ENCODE measurements at regions not wholly inside any gene's neighbourhood (a gene's known extent, or its start where the extent isn't known, plus 50 kb on each side); places are given as distances from the start of the nearest gene placed in this dataset.
"Not testable (repeated sequence)": the region's sequence is repeated elsewhere in the genome, so short reads cannot be mapped to it uniquely, and the experiment has no call there.

GRCh38 chr5:145681216-145681615, 153.9 kb downstream of the PRELID2 start:
- H3K4me3 ChIP-seq (ENCODE audit: low read depth, low read length): no peak overlapping the region
- no peaks in the 10 kb centered on the region for H3K9me3 ChIP-seq (ENCODE audit: control insufficient read depth, insufficient read depth, low read length)
- H3K4me1 ChIP-seq (ENCODE audit: control insufficient read depth, insufficient read depth, low read length): no peaks in the 10 kb centered on the region
- no peaks in the 10 kb centered on the region for H3K27me3 ChIP-seq (ENCODE audit: control insufficient read depth, insufficient read depth, low read length)
- H3K9ac ChIP-seq (ENCODE audit: low read depth, low read length): no peak overlapping the region
- no peaks in the 10 kb centered on the region for H3K36me3 ChIP-seq (ENCODE audit: control insufficient read depth, insufficient read depth, low read length)

- no peak overlapping the region for H3K4me3 ChIP-seq (ENCODE audit: low read depth, low read length)
- no peaks in the 10 kb centered on the region for H3K36me3 ChIP-seq (ENCODE audit: control insufficient read depth, insufficient read depth, low read length)
- H3K27me3 ChIP-seq (ENCODE audit: control insufficient read depth, insufficient read depth, low read length): no peaks in the 10 kb centered on the region
- H3K9ac ChIP-seq (ENCODE audit: low read depth, low read length): no peak overlapping the region
- H3K4me1 ChIP-seq (ENCODE audit: control insufficient read depth, insufficient read depth, low read length): no peaks in the 10 kb centered on the region
- no peaks in the 10 kb centered on the region for H3K9me3 ChIP-seq (ENCODE audit: control insufficient read depth, insufficient read depth, low read length)
These were observed 154.4 kb downstream of the PRELID2 start for GRCh38 chr5:145680767-145681166.

GRCh38 chr5:145680169-145680568, 155.0 kb downstream of the PRELID2 start:
- Histone ChIP-seq H3K9me3 (ENCODE audit: control insufficient read depth, insufficient read depth, low read length) (no peaks in the 10 kb centered on the region), H3K9ac (ENCODE audit: low read depth, low read length) (no peak overlapping the region), H3K27me3 (ENCODE audit: control insufficient read depth, insufficient read depth, low read length) (no peaks in the 10 kb centered on the region), H3K36me3 (ENCODE audit: control insufficient read depth, insufficient read depth, low read length) (no peaks in the 10 kb centered on the region), H3K4me3 (ENCODE audit: low read depth, low read length) (no peak overlapping the region), H3K4me1 (ENCODE audit: control insufficient read depth, insufficient read depth, low read length) (no peaks in the 10 kb centered on the region)

- Histone ChIP-seq H3K36me3 (ENCODE audit: control insufficient read depth, insufficient read depth, low read length) (no peaks in the 10 kb centered on the region), H3K9ac (ENCODE audit: low read depth, low read length) (no peak overlapping the region), H3K4me3 (ENCODE audit: low read depth, low read length) (no peak overlapping the region)
These were observed 156.9 kb downstream of the PRELID2 start for GRCh38 chr5:145678255-145678654.

GRCh38 chr5:145673786-145674185, 161.4 kb downstream of the PRELID2 start:
- Histone ChIP-seq H3K9ac (ENCODE audit: low read depth, low read length) (no peak overlapping the region), H3K4me1 (ENCODE audit: control insufficient read depth, insufficient read depth, low read length) (no peaks in the 10 kb centered on the region), H3K4me3 (ENCODE audit: low read depth, low read length) (no peak overlapping the region), H3K9me3 (ENCODE audit: control insufficient read depth, insufficient read depth, low read length) (no peaks in the 10 kb centered on the region), H3K27me3 (ENCODE audit: control insufficient read depth, insufficient read depth, low read length) (no peaks in the 10 kb centered on the region), H3K36me3 (ENCODE audit: control insufficient read depth, insufficient read depth, low read length) (no peaks in the 10 kb centered on the region)

More at GRCh38 chr5:145678255-145678654, 156.9 kb downstream of the PRELID2 start:
- Histone ChIP-seq H3K4me1 (ENCODE audit: control insufficient read depth, insufficient read depth, low read length) (no peaks in the 10 kb centered on the region), H3K27me3 (ENCODE audit: control insufficient read depth, insufficient read depth, low read length) (no peaks in the 10 kb centered on the region), H3K9me3 (ENCODE audit: control insufficient read depth, insufficient read depth, low read length) (no peaks in the 10 kb centered on the region)

- Histone ChIP-seq H3K4me3 (ENCODE audit: low read depth, low read length) (no peak overlapping the region), H3K36me3 (ENCODE audit: control insufficient read depth, insufficient read depth, low read length) (no peaks in the 10 kb centered on the region), H3K9me3 (ENCODE audit: control insufficient read depth, insufficient read depth, low read length) (no peaks in the 10 kb centered on the region), H3K27me3 (ENCODE audit: control insufficient read depth, insufficient read depth, low read length) (no peaks in the 10 kb centered on the region), H3K9ac (ENCODE audit: low read depth, low read length) (no peak overlapping the region), H3K4me1 (ENCODE audit: control insufficient read depth, insufficient read depth, low read length) (no peaks in the 10 kb centered on the region)
These were observed 166.4 kb downstream of the PRELID2 start for GRCh38 chr5:145668714-145669113.

- Histone ChIP-seq H3K9me3 (ENCODE audit: control insufficient read depth, insufficient read depth, low read length) (no peaks in the 10 kb centered on the region), H3K4me3 (ENCODE audit: low read depth, low read length) (no peak overlapping the region), H3K36me3 (ENCODE audit: control insufficient read depth, insufficient read depth, low read length) (no peaks in the 10 kb centered on the region), H3K4me1 (ENCODE audit: control insufficient read depth, insufficient read depth, low read length) (no peaks in the 10 kb centered on the region), H3K9ac (ENCODE audit: low read depth, low read length) (no peak overlapping the region), H3K27me3 (ENCODE audit: control insufficient read depth, insufficient read depth, low read length) (no peaks in the 10 kb centered on the region)
These were observed 167.4 kb downstream of the PRELID2 start for GRCh38 chr5:145667742-145668141.

- Histone ChIP-seq H3K36me3 (ENCODE audit: control insufficient read depth, insufficient read depth, low read length) (no peaks in the 10 kb centered on the region), H3K4me3 (ENCODE audit: low read depth, low read length) (no peak overlapping the region), H3K9me3 (ENCODE audit: control insufficient read depth, insufficient read depth, low read length) (no peaks in the 10 kb centered on the region), H3K27me3 (ENCODE audit: control insufficient read depth, insufficient read depth, low read length) (no peaks in the 10 kb centered on the region), H3K9ac (ENCODE audit: low read depth, low read length) (no peak overlapping the region), H3K4me1 (ENCODE audit: control insufficient read depth, insufficient read depth, low read length) (no peaks in the 10 kb centered on the region)
These were observed 168.6 kb downstream of the PRELID2 start for GRCh38 chr5:145666591-145666990.

- no peaks in the 10 kb centered on the region for H3K36me3 ChIP-seq (ENCODE audit: control insufficient read depth, insufficient read depth, low read length)
- no peak overlapping the region for H3K9ac ChIP-seq (ENCODE audit: low read depth, low read length)
- H3K9me3 ChIP-seq (ENCODE audit: control insufficient read depth, insufficient read depth, low read length): no peaks in the 10 kb centered on the region
- H3K4me1 ChIP-seq (ENCODE audit: control insufficient read depth, insufficient read depth, low read length): no peaks in the 10 kb centered on the region
- no peaks in the 10 kb centered on the region for H3K27me3 ChIP-seq (ENCODE audit: control insufficient read depth, insufficient read depth, low read length)
- no peak overlapping the region for H3K4me3 ChIP-seq (ENCODE audit: low read depth, low read length)
These were observed 173.2 kb downstream of the PRELID2 start for GRCh38 chr5:145661737-145662485.

GRCh38 chr5:145660897-145661640, 174.1 kb downstream of the PRELID2 start:
- Histone ChIP-seq H3K27me3 (ENCODE audit: control insufficient read depth, insufficient read depth, low read length) (no peaks in the 10 kb centered on the region), H3K9ac (ENCODE audit: low read depth, low read length) (no peak overlapping the region), H3K4me3 (ENCODE audit: low read depth, low read length) (no peak overlapping the region), H3K36me3 (ENCODE audit: control insufficient read depth, insufficient read depth, low read length) (no peaks in the 10 kb centered on the region), H3K9me3 (ENCODE audit: control insufficient read depth, insufficient read depth, low read length) (no peaks in the 10 kb centered on the region), H3K4me1 (ENCODE audit: control insufficient read depth, insufficient read depth, low read length) (no peaks in the 10 kb centered on the region)

- Histone ChIP-seq H3K9ac (ENCODE audit: low read depth, low read length) (no peak overlapping the region), H3K4me3 (ENCODE audit: low read depth, low read length) (no peak overlapping the region), H3K36me3 (ENCODE audit: control insufficient read depth, insufficient read depth, low read length) (no peaks in the 10 kb centered on the region), H3K27me3 (ENCODE audit: control insufficient read depth, insufficient read depth, low read length) (no peaks in the 10 kb centered on the region), H3K4me1 (ENCODE audit: control insufficient read depth, insufficient read depth, low read length) (no peaks in the 10 kb centered on the region), H3K9me3 (ENCODE audit: control insufficient read depth, insufficient read depth, low read length) (no peaks in the 10 kb centered on the region)
These were observed 176.7 kb downstream of the PRELID2 start for GRCh38 chr5:145658435-145658834.

- not testable (repeated sequence) for H3K27me3 ChIP-seq (ENCODE audit: control insufficient read depth, insufficient read depth, low read length); H3K9ac ChIP-seq (ENCODE audit: low read depth, low read length); H3K4me3 ChIP-seq (ENCODE audit: low read depth, low read length); H3K9me3 ChIP-seq (ENCODE audit: control insufficient read depth, insufficient read depth, low read length); H3K36me3 ChIP-seq (ENCODE audit: control insufficient read depth, insufficient read depth, low read length); H3K4me1 ChIP-seq (ENCODE audit: control insufficient read depth, insufficient read depth, low read length)
These were observed 182.4 kb downstream of the PRELID2 start for GRCh38 chr5:145652700-145653099.
